T47D (cell line): ENCODE measurements at regions not wholly inside any gene's neighbourhood (a gene's known extent, or its start where the extent isn't known, plus 50 kb on each side); places are given as distances from the start of the nearest gene placed in this dataset.
"Not testable (repeated sequence)": the region's sequence is repeated elsewhere in the genome, so short reads cannot be mapped to it uniquely, and the experiment has no call there.

Experiments used
- DNase-seq, 2 experiments: peaks; one replicate each; pipeline versions ENCODE4 v3.0.0 to v3.0.0-alpha.2; 2011 to 2012; ENCODE audit warnings: low read depth in 1 of 2, low spot score in 1 of 2
- JUND ChIP-seq: IDR thresholded peaks from 2 replicates; pipeline ENCODE4 v1.6.1; 2012; ENCODE audit warnings: low read depth
- in situ Hi-C: cut with HindIII; loops from 2 replicates; pipeline ENCODE4 v1.10.0; 2016; ENCODE audit warnings: low sequenced_read_pairs, low pct_unique_long_range_greater_than_20kb

DNA sequence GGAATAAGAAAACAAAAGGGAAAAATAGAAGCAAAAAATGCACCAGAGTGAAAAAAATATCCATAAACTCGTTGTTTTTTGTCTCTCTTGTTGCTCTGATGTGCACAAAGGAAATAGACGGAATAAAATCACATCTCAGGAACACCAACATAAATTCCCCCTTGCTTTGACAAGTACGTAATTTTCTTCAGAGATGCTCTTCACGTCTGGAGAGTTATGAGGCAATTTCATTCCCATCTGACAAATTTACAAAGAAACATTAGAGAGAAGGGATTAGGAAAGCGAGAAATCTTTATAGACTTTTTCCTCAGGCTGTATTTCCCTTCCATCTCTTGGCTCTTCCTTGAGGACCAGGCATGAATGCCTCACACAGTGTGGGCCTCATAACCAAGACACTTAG, 250.1 kb upstream of the ZFP64 start:
- no peak for TF ChIP-seq JUND
- in situ Hi-C loops: no loop called here
- DNase-seq: no peak

DNA sequence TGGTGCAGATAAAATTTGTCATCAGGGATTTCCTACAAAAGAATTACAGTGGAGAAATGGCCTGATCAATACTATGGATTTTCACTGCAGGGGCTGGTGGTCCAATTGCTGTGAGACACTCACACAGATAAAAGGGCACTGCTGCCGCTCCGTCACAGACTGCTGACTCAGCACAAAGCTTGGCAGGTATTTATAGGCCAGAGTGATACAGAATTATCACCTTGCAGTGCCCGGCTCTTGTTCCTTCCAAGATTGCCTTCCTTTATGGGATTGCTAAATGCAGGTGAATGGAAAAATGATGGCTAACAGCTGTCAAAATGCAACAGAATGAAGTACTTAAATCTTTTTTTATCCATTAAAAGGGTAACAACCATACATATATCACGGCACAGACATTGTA, 247.8 kb upstream of the ZFP64 start:
- in situ Hi-C loops: no loop called here
- no peak for DNase-seq
- TF ChIP-seq JUND: no peak

DNA sequence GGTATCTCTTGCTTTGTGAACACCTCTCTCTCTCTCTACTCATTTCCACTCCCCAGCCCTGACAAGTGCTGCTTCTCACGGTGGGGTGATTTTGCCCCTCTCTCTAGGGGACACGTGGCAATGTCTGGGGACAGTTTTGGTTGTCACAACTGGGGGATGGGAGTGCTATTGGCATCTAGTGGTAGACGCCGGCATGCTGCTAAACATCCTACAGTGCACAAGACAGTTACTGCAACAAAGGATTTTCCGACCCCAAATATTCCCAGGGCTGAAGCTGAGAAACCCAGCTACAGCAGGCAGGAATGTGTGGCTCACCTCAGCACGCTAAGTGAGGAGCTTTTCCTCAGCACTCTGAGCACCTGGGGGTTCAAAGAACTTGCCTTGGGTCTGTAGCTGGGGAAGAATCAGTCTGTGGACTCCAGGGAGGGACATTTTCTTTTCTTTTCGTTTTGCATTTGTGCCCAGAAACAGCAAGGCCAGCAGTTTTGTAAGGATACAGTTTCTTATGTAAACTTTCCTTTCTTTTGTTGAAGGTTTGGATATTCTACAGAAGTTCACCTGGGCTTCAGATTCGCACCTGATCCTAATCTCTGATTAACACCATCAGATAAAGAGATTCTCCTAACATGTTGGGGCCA, 246.9 kb upstream of the ZFP64 start:
- TF ChIP-seq JUND: no peak
- no peak for DNase-seq
- in situ Hi-C loops: no loop called here

DNA sequence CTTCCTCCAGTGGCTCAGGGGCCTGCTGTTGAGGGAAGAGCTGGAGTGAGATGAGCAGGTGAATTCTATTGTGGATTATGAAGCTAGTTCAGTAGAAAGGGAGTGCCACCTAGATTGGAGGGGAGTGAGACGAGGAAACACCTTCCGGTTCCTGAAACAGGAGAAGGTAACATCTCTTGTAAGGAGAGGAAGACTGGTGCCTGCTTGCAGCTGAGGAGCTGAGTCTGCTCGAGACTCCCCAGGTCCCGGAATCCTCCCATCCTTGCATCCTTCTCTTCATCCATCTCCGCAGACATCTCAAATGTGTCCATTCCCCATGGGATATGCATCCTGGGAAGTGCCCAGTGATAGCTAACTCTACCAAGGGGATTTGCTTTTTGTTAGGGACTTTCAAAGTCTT, 242.9 kb upstream of the ZFP64 start:
- TF ChIP-seq JUND: no peak
- DNase-seq: no peak
- in situ Hi-C loops: no loop called here

DNA sequence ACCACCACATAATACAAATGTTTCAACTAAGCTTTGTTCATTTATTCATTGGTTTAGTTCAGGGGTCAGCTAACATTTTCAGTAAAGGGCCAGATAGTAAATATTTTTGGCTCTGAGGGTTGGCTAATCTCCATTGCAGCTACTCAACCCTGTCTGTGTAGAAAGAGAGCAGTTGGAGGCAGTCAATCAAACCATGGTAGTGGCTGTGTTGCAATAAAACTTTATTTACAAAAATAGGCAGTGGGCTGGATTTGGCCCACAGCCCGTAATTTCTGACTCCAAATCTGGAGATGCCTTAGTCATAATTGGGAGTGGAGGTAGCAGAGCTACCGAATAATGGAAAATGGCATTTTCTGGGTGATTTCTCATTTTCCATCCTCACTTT, 242.5 kb upstream of the ZFP64 start:
- in situ Hi-C loops: no loop called here
- TF ChIP-seq JUND: no peak
- no peak for DNase-seq

DNA sequence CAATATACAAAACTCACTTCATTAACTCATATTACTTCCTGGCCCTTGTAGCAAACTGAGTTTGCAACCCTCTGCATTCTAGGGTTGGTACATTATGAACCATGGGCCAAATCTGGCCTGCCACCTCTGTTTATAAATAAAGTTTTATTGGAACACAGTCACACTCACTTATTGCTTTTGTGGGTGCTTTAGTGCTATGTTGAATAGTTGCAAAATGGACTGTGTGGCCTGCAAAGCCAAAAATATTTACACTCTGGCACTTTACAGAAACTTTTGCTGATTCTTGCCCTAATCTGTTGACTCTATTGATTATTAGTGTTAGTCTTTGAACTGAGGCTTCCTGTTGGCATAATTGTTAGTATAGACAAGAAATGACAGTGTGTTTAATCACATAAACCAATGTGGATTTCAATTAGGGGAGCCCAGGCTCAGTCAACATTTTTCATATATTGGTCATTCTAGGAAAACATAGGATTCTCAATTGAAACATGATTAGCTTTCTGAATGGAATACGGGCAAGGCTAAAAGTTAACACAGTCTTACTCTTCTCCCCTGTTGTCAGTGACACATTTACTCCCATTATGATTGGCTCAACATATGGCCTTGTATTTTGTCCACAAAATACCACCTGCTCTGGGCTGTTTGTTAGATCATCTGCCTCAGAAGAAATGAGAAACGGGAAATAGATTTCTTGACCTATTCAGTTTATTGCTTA, 241.9 kb upstream of the ZFP64 start:
- no peak for TF ChIP-seq JUND
- in situ Hi-C loops: no loop called here
- no peak for DNase-seq

DNA sequence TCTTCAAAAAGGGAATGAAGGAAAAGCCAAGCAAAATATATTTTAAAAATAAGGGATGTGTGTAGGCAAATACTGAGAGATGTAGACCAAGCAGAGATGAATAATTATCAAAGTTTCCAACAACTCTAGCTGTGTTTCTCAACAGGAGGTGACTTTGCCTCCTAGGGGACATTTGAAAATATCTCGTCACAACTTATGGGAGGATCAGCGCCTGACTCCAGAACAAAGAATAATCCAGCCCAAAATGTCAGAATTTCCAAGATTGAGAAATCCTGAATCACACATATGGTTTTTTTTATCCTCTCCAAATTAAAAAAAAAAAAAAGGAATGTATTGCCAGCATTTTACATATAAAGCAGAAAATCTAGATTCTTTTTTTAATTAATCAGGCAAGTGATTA, 241.2 kb upstream of the ZFP64 start:
- DNase-seq: no peak
- in situ Hi-C loops: no loop called here
- no peak for TF ChIP-seq JUND

DNA sequence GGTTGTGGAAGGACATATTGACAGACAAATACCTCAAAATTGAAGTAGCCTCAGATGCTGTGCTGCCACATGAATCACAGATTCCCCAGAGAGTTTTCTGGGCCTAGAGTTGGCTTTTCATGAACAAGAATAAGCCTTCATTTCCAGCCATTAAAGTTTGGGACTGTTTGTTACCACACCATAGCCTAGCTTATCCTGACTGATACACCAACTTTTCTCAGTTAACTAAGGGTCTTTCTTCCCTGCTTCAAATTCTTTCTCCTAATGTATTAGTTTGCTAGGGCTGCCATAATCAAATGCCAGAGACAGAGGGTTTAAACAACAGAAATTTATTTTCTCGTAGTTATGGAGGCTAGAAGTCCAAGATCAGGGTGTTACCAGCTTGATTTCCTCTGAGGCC, 237.4 kb upstream of the ZFP64 start:
- in situ Hi-C loops: no loop called here
- TF ChIP-seq JUND: no peak
- DNase-seq: no peak

DNA sequence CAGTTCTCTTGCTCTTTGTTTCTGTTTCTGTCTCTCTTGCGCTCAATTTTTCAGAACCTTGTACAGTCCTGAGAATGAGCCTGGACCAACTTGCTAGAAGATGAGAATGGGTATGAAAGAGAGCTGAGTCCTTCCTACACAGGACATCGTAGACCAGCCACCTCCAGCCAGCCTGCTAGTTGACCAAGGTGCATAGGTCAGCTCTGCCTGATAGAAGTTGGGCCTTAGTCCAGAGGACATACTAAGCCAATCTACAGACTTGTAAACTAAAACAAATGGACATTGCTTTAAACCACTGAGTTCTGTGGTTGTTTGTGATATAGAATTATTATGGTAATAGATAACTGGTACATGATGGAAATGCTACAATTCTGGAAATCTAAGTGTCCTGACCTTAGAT, 236.4 kb upstream of the ZFP64 start:
- no peak for TF ChIP-seq JUND
- in situ Hi-C loops: no loop called here
- DNase-seq: no peak

DNA sequence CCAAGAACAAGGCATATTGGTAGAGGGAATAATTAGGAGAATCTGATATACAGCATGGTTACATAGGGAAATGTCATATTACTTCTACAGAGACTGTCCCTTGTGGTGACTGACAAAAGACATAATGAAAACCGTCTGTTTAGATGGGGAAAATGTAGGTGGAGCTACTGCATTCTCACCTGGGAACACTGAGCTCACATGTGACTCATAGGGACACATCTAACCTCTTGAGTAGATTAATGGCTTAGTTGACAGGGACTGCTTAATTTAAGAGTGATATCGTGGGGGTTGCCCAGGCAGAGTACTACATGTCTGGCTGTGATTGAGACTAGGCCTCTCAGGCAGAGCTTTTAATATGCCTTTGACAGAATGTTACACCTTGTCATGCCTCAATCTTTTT, 235.3 kb upstream of the ZFP64 start:
- in situ Hi-C loops: no loop called here
- no peak for TF ChIP-seq JUND
- no peak for DNase-seq

DNA sequence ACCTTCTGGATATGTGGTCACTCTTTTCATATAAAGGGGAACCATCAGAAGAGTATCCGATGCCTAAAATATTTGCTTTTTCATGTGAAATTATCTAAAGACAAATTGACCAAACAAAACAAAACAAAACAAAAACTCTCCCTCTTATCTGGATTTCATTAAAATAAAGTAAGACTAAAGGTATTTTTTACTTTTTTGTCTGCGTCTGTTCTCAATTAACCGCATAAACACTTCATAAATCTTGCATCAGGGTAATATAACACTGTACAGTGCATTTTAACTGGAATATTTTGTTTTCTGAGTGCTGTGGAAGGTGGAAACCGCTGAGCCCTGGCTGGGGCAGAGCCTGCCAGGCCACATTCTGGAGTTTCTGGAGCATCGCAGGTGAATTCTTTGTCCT, 234.1 kb upstream of the ZFP64 start:
- DNase-seq: no peak
- in situ Hi-C loops: no loop called here
- TF ChIP-seq JUND: no peak

DNA sequence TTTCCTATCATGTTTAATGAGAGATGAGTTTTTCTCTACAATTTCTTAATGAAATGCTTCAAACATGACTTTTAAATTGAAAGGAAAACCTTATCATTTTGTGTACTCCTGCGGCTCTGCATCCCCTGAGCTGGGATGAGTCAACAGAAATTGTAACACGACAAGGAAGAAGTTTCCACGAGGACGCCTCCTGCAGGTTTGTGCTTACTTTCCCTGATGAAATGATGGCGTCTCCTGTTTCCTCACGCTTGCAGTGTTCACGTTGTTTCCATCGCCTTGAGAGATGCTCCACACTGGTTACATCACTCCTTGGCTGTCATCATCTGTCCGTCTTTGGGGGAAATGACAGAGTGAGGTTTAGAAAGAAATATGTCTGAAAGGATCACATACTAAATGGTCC, 233.7 kb upstream of the ZFP64 start:
- no peak for DNase-seq
- in situ Hi-C loops: no loop called here
- TF ChIP-seq JUND: no peak

DNA sequence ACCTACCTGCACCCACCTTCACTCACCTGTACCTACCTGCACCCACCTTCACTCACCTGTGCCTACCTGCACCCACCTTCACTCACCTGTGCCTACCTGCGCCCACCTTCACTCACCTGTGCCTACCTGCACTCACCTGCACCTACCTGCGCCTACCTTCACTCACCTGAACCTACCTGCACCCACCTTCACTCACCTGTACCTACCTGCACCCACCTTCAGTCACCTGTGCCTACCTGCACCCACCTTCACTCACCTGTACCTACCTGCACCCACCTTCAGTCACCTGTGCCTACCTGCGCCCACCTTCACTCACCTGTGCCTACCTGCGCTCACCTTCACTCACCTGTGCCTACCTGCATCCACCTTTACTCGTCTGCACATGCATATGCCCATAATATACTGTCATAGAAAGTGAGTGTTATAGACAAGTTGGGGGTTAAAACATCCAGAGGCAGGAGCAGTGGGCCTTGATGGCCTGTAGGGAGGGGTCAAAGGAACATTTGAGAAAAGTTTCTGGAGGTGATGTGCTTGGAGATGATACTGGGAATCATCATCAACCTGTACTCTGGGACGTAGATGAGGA, 232.9 kb upstream of the ZFP64 start:
- DNase-seq, in situ Hi-C loops: not testable (repeated sequence)

DNA sequence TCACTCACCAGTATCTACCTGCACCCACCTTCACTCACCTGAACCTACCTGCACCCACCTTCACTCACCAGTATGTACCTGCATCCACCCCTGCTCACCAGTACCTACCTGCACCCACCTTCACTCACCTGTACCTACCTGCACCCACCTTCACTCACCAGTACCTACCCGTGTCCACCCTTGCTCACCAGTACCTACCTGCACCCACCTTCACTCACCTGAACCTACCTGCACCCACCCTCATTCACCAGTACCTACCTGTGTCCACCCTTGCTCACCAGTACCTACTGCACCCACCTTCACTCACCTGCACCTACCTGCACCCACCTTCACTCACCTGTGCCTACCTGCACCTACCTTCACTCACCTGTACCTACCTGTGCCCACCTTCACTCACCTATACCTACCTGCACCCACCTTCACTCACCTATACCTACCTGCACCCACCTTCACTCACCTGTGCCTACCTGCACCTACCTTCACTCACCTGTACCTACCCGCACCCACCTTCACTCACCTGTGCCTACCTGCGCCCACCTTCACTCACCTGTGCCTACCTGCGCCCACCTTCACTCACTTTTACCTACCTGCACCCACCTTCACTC, 232.1 kb upstream of the ZFP64 start:
- in situ Hi-C loops, DNase-seq: not testable (repeated sequence)
